Stimulated activated CD4-positive, alpha-beta T cell treated with anti-CD3 and anti-CD28 coated beads, Interleukin-15, amount 100 ng/mL, for 48 hours (primary cell): ENCODE measurements at regions not wholly inside any gene's neighbourhood (a gene's known extent, or its start where the extent isn't known, plus 50 kb on each side); places are given as distances from the start of the nearest gene placed in this dataset.
"Not testable (repeated sequence)": the region's sequence is repeated elsewhere in the genome, so short reads cannot be mapped to it uniquely, and the experiment has no call there.

Experiments
- DNase-seq, 2 donors: peaks; one replicate each; pipeline ENCODE4 v3.0.0-alpha.2; 2020; ENCODE audit warnings: low read depth in 2 of 2

GRCh38 chrX:101823236-101823635 lies 108.6 kb downstream of the ZMAT1 start:
- DNase-seq, result no peak

- not testable (repeated sequence) for DNase-seq
Measured at GRCh38 chrX:101817739-101818138, 114.1 kb downstream of the ZMAT1 start.

- DNase-seq, result no peak
Measured at GRCh38 chrX:101813200-101813599, 118.6 kb downstream of the ZMAT1 start.

GRCh38 chrX:101803451-101803850 lies 128.4 kb downstream of the ZMAT1 start:
- no peak for DNase-seq

- DNase-seq, result peak; percentile 52 to 79
Measured at GRCh38 chrX:101799387-101799786, 132.4 kb downstream of the ZMAT1 start.

GRCh38 chrX:101787934-101788333 lies 128.3 kb upstream of the ARMCX2 start:
- no peak for DNase-seq

- DNase-seq, result no peak
Measured at GRCh38 chrX:101785142-101785541, 125.5 kb upstream of the ARMCX2 start.

GRCh38 chrX:101780421-101780820 lies 120.8 kb upstream of the ARMCX2 start:
- not testable (repeated sequence) for DNase-seq

GRCh38 chrX:101774340-101774739 lies 114.7 kb upstream of the ARMCX2 start:
- no peak for DNase-seq

GRCh38 chrX:101764538-101764937 lies 104.9 kb upstream of the ARMCX2 start:
- DNase-seq, result no peak

- DNase-seq, result peak in 1 of 2 donors; percentile 11
Measured at GRCh38 chrX:101759000-101759399, 99.3 kb upstream of the ARMCX2 start.

GRCh38 chrX:101750744-101751143 lies 91.1 kb upstream of the ARMCX2 start:
- no peak for DNase-seq

- DNase-seq, result no peak
Measured at GRCh38 chrX:101749436-101749835, 89.8 kb upstream of the ARMCX2 start.

GRCh38 chrX:101745046-101745445 lies 85.4 kb upstream of the ARMCX2 start:
- DNase-seq, result no peak

GRCh38 chrX:101744085-101744484 lies 84.4 kb upstream of the ARMCX2 start:
- DNase-seq, result no peak

- no peak for DNase-seq
Measured at GRCh38 chrX:101740642-101741041, 81.0 kb upstream of the ARMCX2 start.

GRCh38 chrX:101738867-101739266 lies 79.2 kb upstream of the ARMCX2 start:
- not testable (repeated sequence) for DNase-seq

GRCh38 chrX:101738411-101738810 lies 78.8 kb upstream of the ARMCX2 start:
- not testable (repeated sequence) for DNase-seq

GRCh38 chrX:101736651-101737050 lies 77.0 kb upstream of the ARMCX2 start:
- DNase-seq, result no peak

GRCh38 chrX:101732870-101733269 lies 73.2 kb upstream of the ARMCX2 start:
- no peak for DNase-seq

GRCh38 chrX:101729986-101730385 lies 70.3 kb upstream of the ARMCX2 start:
- DNase-seq, result no peak
